K562 (cell line): ENCODE measurements at regions not wholly inside any gene's neighbourhood (a gene's known extent, or its start where the extent isn't known, plus 50 kb on each side); places are given as distances from the start of the nearest gene placed in this dataset.

Experiments used
- CHD2 ChIP-seq: IDR thresholded peaks from 2 replicates; pipeline ENCODE4 v1.6.1; 2011; ENCODE audit warnings: low read depth, low read length
- EZH2 ChIP-seq: IDR thresholded peaks from 2 replicates; pipeline ENCODE4 v1.6.1; 2012; ENCODE audit warnings: low read depth, mild to moderate bottlenecking, inconsistent platforms, low read length, borderline replicate concordance
- MYC ChIP-seq, 2 experiments: fragments of 250-450 bp in 1 of 2; sonication (Bioruptor Pico) in 1 of 2; IDR thresholded peaks; 2 replicates each; pipeline versions ENCODE4 v1.5.1 to v1.6.1; 2012 to 2021; ENCODE audit warnings: low read depth in 2 of 2, borderline replicate concordance in 1 of 2, improper control_type of control experiment in 1 of 2, low read length in 1 of 2, mild to moderate bottlenecking in 1 of 2, moderate library complexity in 1 of 2
- PHB2 ChIP-seq: fragments of 450-650 bp; IDR thresholded peaks from 2 replicates; pipeline ENCODE4 v1.6.1; 2017; ENCODE audit warnings: low read depth
- POLR2A ChIP-seq: fragments of 450-650 bp; conservative IDR thresholded peaks from 2 replicates; pipeline ENCODE4 v1.6.1; 2016
- SP1 ChIP-seq: sonication (generic); formaldehyde crosslinking; IDR thresholded peaks from 2 replicates; pipeline ENCODE4 v1.8.1; 2022; ENCODE audit warnings: mild to moderate bottlenecking, missing genetic modification reagents
- TCF7L2 ChIP-seq: fragments of 150-350 bp; IDR thresholded peaks from 2 replicates; pipeline ENCODE4 v1.6.1; 2016; ENCODE audit warnings: low read depth, mild to moderate bottlenecking, low read length, moderate library complexity
- YY1 ChIP-seq, 3 experiments: IDR thresholded peaks; 2 replicates each; pipeline ENCODE4 v1.6.1; 2011; ENCODE audit warnings: low read length in 2 of 3, mild to moderate bottlenecking in 2 of 3, moderate library complexity in 2 of 3, borderline replicate concordance in 1 of 3, control low read depth in 1 of 3, low read depth in 1 of 3; ENCODE audit not compliant: insufficient read depth in 3 of 3, insufficient replicate concordance in 2 of 3, control insufficient read depth in 1 of 3, insufficient read length in 1 of 3; ENCODE audit errors: extremely low read depth in 1 of 3
- ZNF175 ChIP-seq: fragments of 200-800 bp; sonication (Bioruptor generic); IDR thresholded peaks from 2 replicates; pipeline ENCODE4 v1.6.1; 2016; ENCODE audit warnings: low read depth, mild to moderate bottlenecking, missing genetic modification characterization, missing compliant biosample characterization
- TF ChIP-seq, protein P1 (sequence below): sonication (generic); formaldehyde crosslinking; IDR thresholded peaks from 2 replicates; pipeline ENCODE4 v1.8.1; 2022; ENCODE audit warnings: missing genetic modification reagents

DNA sequence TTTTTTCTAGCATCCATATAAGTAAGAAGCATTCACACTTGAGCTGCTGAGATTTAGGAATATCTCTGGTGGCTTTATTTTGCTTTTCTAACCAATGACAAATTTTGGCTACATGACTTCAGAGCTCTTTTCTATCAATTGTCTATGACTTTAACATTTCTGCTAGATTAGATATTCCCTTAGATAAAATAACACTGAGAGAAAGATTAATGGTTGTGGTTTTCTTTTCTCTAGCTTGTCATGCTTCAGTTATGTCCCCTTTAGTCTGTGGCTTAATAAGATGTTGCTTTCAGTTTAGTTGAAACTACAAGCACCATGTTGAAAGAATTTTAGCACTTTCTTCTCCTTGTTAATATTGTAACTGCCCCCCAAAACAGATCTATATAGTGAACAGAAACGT, 665.6 kb upstream of the CCDC54 start:
- TF ChIP-seq, protein P1, sequence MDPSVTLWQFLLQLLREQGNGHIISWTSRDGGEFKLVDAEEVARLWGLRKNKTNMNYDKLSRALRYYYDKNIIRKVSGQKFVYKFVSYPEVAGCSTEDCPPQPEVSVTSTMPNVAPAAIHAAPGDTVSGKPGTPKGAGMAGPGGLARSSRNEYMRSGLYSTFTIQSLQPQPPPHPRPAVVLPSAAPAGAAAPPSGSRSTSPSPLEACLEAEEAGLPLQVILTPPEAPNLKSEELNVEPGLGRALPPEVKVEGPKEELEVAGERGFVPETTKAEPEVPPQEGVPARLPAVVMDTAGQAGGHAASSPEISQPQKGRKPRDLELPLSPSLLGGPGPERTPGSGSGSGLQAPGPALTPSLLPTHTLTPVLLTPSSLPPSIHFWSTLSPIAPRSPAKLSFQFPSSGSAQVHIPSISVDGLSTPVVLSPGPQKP (CRISPR knock-in tag): no peak
- TF ChIP-seq POLR2A (no peak), YY1 (IDR thresholded peaks at IDR 0.05; ENCODE audit: borderline replicate concordance in 1 of 3, control insufficient read depth in 1 of 3, extremely low read depth in 1 of 3, insufficient read depth in 3 of 3, insufficient read length in 1 of 3, insufficient replicate concordance in 2 of 3, low read depth in 1 of 3, low read length in 2 of 3) (no peak), ZNF175 (CRISPR knock-in tag) (no peak), EZH2 (no peak), MYC (IDR thresholded peaks at IDR 0.05; ENCODE audit: low read depth, low read length) (no peak), MYC (CRISPR knock-in tag; IDR thresholded peaks at IDR 0.05; ENCODE audit: borderline replicate concordance, low read depth) (no peak), CHD2 (no peak), PHB2 (no peak), SP1 (CRISPR knock-in tag) (no peak), TCF7L2 (no peak)
